H1 (cell line): ENCODE measurements at regions not wholly inside any gene's neighbourhood (a gene's known extent, or its start where the extent isn't known, plus 50 kb on each side); places are given as distances from the start of the nearest gene placed in this dataset.

ENCODE experiments used
- CTCF ChIA-PET: fragments of 300-600 bp; sonication (Branson Sonifier 250); formaldehyde crosslinking; loops from one replicate; lab custom pipeline; 2021; ENCODE audit not compliant: partially characterized antibody; lab: Charles Lee
- POLR2A ChIA-PET: fragments of 300-600 bp; sonication (Branson Sonifier 250); formaldehyde crosslinking; loops from one replicate; lab custom pipeline; 2021; ENCODE audit warnings: inconsistent platforms; ENCODE audit not compliant: partially characterized antibody; lab: Charles Lee
- DNase-seq, 2 experiments: peaks; one replicate each; pipeline versions ENCODE4 v3.0.0 to v3.0.0-alpha.2; 2010 to 2022; ENCODE audit warnings: low spot score in 2 of 2, low read depth in 1 of 2, mixed read lengths in 1 of 2
- FAIRE-seq: peaks from 2 replicates; lab custom pipeline; 2011; peaks lifted over from hg19 to GRCh38; lab: Jason Lieb, UNC
- H2AFZ ChIP-seq: 2 replicates; pipeline ENCODE4 v1.8.1; 2012; ENCODE audit warnings: low read length, inconsistent platforms
- H2AK5ac ChIP-seq: 2 replicates; pipeline ENCODE4 v1.6.1; 2013; ENCODE audit warnings: low read depth, low read length
- H2BK120ac ChIP-seq: replicated peaks from 2 replicates; pipeline ENCODE3; 2013; ENCODE audit warnings: low read depth, low read length, inconsistent platforms
- H2BK12ac ChIP-seq: 2 replicates; pipeline ENCODE4 v1.6.1; 2013; ENCODE audit warnings: low read depth, low read length
- H2BK15ac ChIP-seq: 2 replicates; pipeline ENCODE4 v1.6.1; 2013; ENCODE audit warnings: low read length
- H2BK20ac ChIP-seq: 2 replicates; pipeline ENCODE4 v1.6.1; 2013; ENCODE audit warnings: low read length
- H2BK5ac ChIP-seq: 2 replicates; pipeline ENCODE4 v1.6.1; 2013; ENCODE audit warnings: low read depth, low read length
- H3K14ac ChIP-seq: 2 replicates; pipeline ENCODE4 v1.6.1; 2013; ENCODE audit warnings: inconsistent platforms; ENCODE audit not compliant: insufficient read length
- H3K18ac ChIP-seq: 2 replicates; pipeline ENCODE4 v1.6.1; 2013; ENCODE audit warnings: low read length; ENCODE audit errors: extremely low read depth
- H3K23ac ChIP-seq: 2 replicates; pipeline ENCODE4 v1.6.1; 2013; ENCODE audit warnings: inconsistent platforms; ENCODE audit not compliant: insufficient read length
- H3K23me2 ChIP-seq: 2 replicates; pipeline ENCODE4 v1.6.1; 2013; ENCODE audit warnings: low read depth, low read length
- H3K27ac ChIP-seq: 2 replicates; pipeline ENCODE4 v1.6.1; 2011; ENCODE audit warnings: low read depth, low read length, inconsistent platforms
- H3K27me3 ChIP-seq, 4 experiments: replicated peaks in 1 of 4; 1 replicate in 1 of 4; 2 replicates in 3 of 4; pipeline versions ENCODE4 v1.6.1 to v1.8.1; 2011 to 2013; ENCODE audit warnings: low read length in 3 of 4, mild to moderate bottlenecking in 3 of 4, inconsistent platforms in 2 of 4, mixed read lengths in 2 of 4, moderate library complexity in 1 of 4; ENCODE audit not compliant: control insufficient read depth in 3 of 4, insufficient read depth in 3 of 4; ENCODE audit errors: extremely low read depth in 1 of 4
- H3K36me3 ChIP-seq, 4 experiments: 2 replicates each; pipeline versions ENCODE4 v1.6.1 to v1.8.1; 2011 to 2013; ENCODE audit warnings: mild to moderate bottlenecking in 4 of 4, low read length in 3 of 4, moderate library complexity in 2 of 4, control low read depth in 1 of 4, inconsistent platforms in 1 of 4; ENCODE audit not compliant: insufficient read depth in 4 of 4, control insufficient read depth in 2 of 4
- H3K4ac ChIP-seq: replicated peaks from 2 replicates; pipeline ENCODE3; 2013; ENCODE audit warnings: low read length, low read depth, mixed read lengths, inconsistent platforms; ENCODE audit not compliant: insufficient read length
- H3K4me1 ChIP-seq, 4 experiments: replicated peaks in 1 of 4; 1 replicate in 1 of 4; 2 replicates in 3 of 4; pipeline versions ENCODE4 v1.6.1 to v1.8.1; 2011 to 2013; ENCODE audit warnings: low read length in 3 of 4, inconsistent platforms in 2 of 4, mixed read lengths in 1 of 4; ENCODE audit not compliant: insufficient read depth in 4 of 4, control insufficient read depth in 3 of 4
- H3K4me2 ChIP-seq, 2 experiments: 2 replicates each; pipeline versions ENCODE4 v1.6.1 to v1.8.1; 2011 to 2013; ENCODE audit warnings: low read depth in 2 of 2, low read length in 2 of 2, control low read depth in 1 of 2, inconsistent platforms in 1 of 2, mild to moderate bottlenecking in 1 of 2; ENCODE audit not compliant: insufficient read depth in 1 of 2
- H3K4me3 ChIP-seq, 4 experiments: fragments of 200-600, 300-600 bp in 1 of 4; sonication (generic), shearing (Covaris generic), sonication (Bioruptor Twin) in 1 of 4; 2 replicates each; pipeline versions ENCODE4 v1.5.1 to v1.8.1; 2011 to 2016; ENCODE audit warnings: low read length in 4 of 4, low read depth in 3 of 4, control low read depth in 2 of 4, inconsistent platforms in 2 of 4, mild to moderate bottlenecking in 2 of 4, mixed read lengths in 1 of 4, moderate library complexity in 1 of 4; ENCODE audit not compliant: insufficient read depth in 2 of 4; ENCODE audit errors: extremely low read depth in 1 of 4
- H3K56ac ChIP-seq: replicated peaks from 2 replicates; pipeline ENCODE3; 2013; ENCODE audit warnings: low read depth, mild to moderate bottlenecking, mixed read lengths, low read length, inconsistent platforms; ENCODE audit not compliant: insufficient read length
- H3K79me1 ChIP-seq: 2 replicates; pipeline ENCODE4 v1.6.1; 2013; ENCODE audit warnings: low read depth, low read length, control low read depth
- H3K79me2 ChIP-seq, 2 experiments: 2 replicates each; pipeline versions ENCODE4 v1.6.1 to v1.8.1; 2012 to 2013; ENCODE audit warnings: low read length in 2 of 2, mild to moderate bottlenecking in 2 of 2, inconsistent platforms in 1 of 2; ENCODE audit not compliant: insufficient read depth in 2 of 2, control insufficient read depth in 1 of 2
- H3K9ac ChIP-seq, 4 experiments: replicated peaks in 1 of 4; 1 replicate in 1 of 4; 2 replicates in 3 of 4; pipeline versions ENCODE4 v1.6.1 to v1.8.1; 2011 to 2013; ENCODE audit warnings: low read depth in 3 of 4, low read length in 3 of 4, control low read depth in 2 of 4, mild to moderate bottlenecking in 2 of 4, moderate library complexity in 2 of 4, inconsistent platforms in 1 of 4; ENCODE audit errors: extremely low read depth in 1 of 4
- H3K9me3 ChIP-seq, 2 experiments: 2 replicates each; pipeline versions ENCODE4 v1.6.1 to v1.8.1; 2012 to 2013; ENCODE audit warnings: mild to moderate bottlenecking in 2 of 2, moderate library complexity in 2 of 2, control low read depth in 1 of 2, inconsistent platforms in 1 of 2, low read depth in 1 of 2, low read length in 1 of 2, mixed read lengths in 1 of 2; ENCODE audit not compliant: insufficient read depth in 2 of 2
- H4K20me1 ChIP-seq, 2 experiments: replicated peaks in 1 of 2; 2 replicates each; pipeline versions ENCODE3 to v1.8.1; 2011 to 2013; ENCODE audit warnings: inconsistent platforms in 2 of 2, low read length in 2 of 2, mild to moderate bottlenecking in 1 of 2; ENCODE audit not compliant: insufficient read depth in 2 of 2, control insufficient read depth in 1 of 2
- H4K5ac ChIP-seq: 2 replicates; pipeline ENCODE4 v1.6.1; 2013; ENCODE audit warnings: low read length, low read depth, mixed read lengths, inconsistent platforms; ENCODE audit not compliant: insufficient read length
- H4K8ac ChIP-seq: 2 replicates; pipeline ENCODE4 v1.8.0; 2013; ENCODE audit warnings: mild to moderate bottlenecking, moderate library complexity, low read length, inconsistent platforms; ENCODE audit not compliant: insufficient read depth; ENCODE audit errors: extremely low read depth
- H4K91ac ChIP-seq: replicated peaks from 2 replicates; pipeline ENCODE3; 2013; ENCODE audit warnings: low read length, mixed read lengths, inconsistent platforms; ENCODE audit not compliant: insufficient read length
- CTCF ChIP-seq, 3 experiments: IDR thresholded peaks; 1 replicate in 2 of 3; 2 replicates in 1 of 3; pipeline versions ENCODE4 v1.5.1 to v1.6.1; 2011; ENCODE audit warnings: low read length in 3 of 3, mild to moderate bottlenecking in 3 of 3, inconsistent platforms in 2 of 3, low read depth in 1 of 3, moderate library complexity in 1 of 3; ENCODE audit not compliant: insufficient read depth in 1 of 3; ENCODE audit errors: control extremely low read depth in 1 of 3
- SIRT6 ChIP-seq: IDR thresholded peaks from one replicate; pipeline ENCODE4 v1.7.1; 2012; ENCODE audit warnings: low read length, inconsistent platforms
- SRF ChIP-seq: IDR thresholded peaks from 2 replicates; pipeline ENCODE4 v1.6.1; 2011; ENCODE audit warnings: mild to moderate bottlenecking, low read depth, low read length, moderate library complexity
- WGBS, 2 experiments: shearing (Covaris generic) in 1 of 2; methylation state at CpG; one replicate each; pipeline versions ENCODE4 v1.1.6 to v1.1.7; 2013 to 2015; ENCODE audit warnings: low lambda C conversion rate in 2 of 2, mixed read lengths in 2 of 2, inconsistent platforms in 1 of 2, low coverage in 1 of 2, missing lambda C conversion rate in 1 of 2; ENCODE audit not compliant: insufficient replicate concordance in 2 of 2, insufficient coverage in 1 of 2, insufficient read length in 1 of 2; ENCODE audit errors: extremely low coverage in 1 of 2, missing lambda C conversion rate in 1 of 2; 5-methylcytosine and 5-hydroxymethylcytosine counted together

- H3K27me3 ChIP-seq: no peaks in the 10 kb centered on the region
- ChIA-PET POLR2A (no interaction called here), CTCF (interaction anchor here (1.0 kb wide), 1 partner anchor 60 kb away, joined by 3 read pairs; no protein-coding TSS in a partner anchor)
- DNase-seq (no peak), FAIRE-seq (no peak)
- no peak overlapping the region for H3K4ac ChIP-seq
- H3K4me1 ChIP-seq: peaks cover 4 to 12% (median 7%) of the 10 kb centered on the region in 4 experiments
- H3K18ac ChIP-seq: no peak overlapping the region
- no peaks in the 10 kb centered on the region for H3K79me2 ChIP-seq
- no peak overlapping the region for H4K5ac ChIP-seq
- no peak overlapping the region for H2BK5ac ChIP-seq
- no peaks in the 10 kb centered on the region for H4K20me1 ChIP-seq
- TF ChIP-seq SRF (peak; percentile 50; the same call in 1 of the 2 replicates), SIRT6 (no peak), CTCF (IDR thresholded peaks at IDR 0.05; ENCODE audit: control extremely low read depth in 1 of 3, insufficient read depth in 1 of 3, low read depth in 1 of 3, low read length in 3 of 3) (no peak)
- H3K23ac ChIP-seq: no peak overlapping the region
- H2BK120ac ChIP-seq: no peak overlapping the region
- WGBS, 2 experiments: 89% methylated on average over 2 of the region's 2 CpGs; no CpG with 5 or more reads in 1 of the 2 experiments
- H3K27ac ChIP-seq: no peak overlapping the region
- no peak overlapping the region for H3K4me3 ChIP-seq
- no peaks in the 10 kb centered on the region for H3K23me2 ChIP-seq
- peak overlapping the region; percentile 34 for H4K91ac ChIP-seq
- no peaks in the 10 kb centered on the region for H3K36me3 ChIP-seq
- H2AK5ac ChIP-seq: 0 out of 2 replicates have a peak overlapping the region, but pooled peaks have one; percentile 54
- 0 out of 2 replicates have a peak overlapping the region, but pooled peaks have one; percentile 73 for H2BK15ac ChIP-seq
- H3K9ac ChIP-seq: no peak overlapping the region
- no peak overlapping the region for H3K56ac ChIP-seq
- H2AFZ ChIP-seq: no peak overlapping the region
- no peak overlapping the region for H3K14ac ChIP-seq
- H4K8ac ChIP-seq: no peak overlapping the region
- peaks cover 0 to 6% of the 10 kb centered on the region in 2 experiments; a peak in 2 of 4 replicates for H3K9me3 ChIP-seq
- H2BK12ac ChIP-seq: peak overlapping the region; percentile 56
- no peaks in the 10 kb centered on the region for H3K79me1 ChIP-seq
- peak overlapping the region; percentile 52; the same call in 1 of the 2 replicates for H2BK20ac ChIP-seq
- no peak overlapping the region; a peak in 1 of 4 replicates for H3K4me2 ChIP-seq
Observed at GRCh38 chr16:9500872-9501271, 409.4 kb downstream of the HAPSTR1 start.
